ENCODE measurements at regions not wholly inside any gene's neighbourhood (a gene's known extent, or its start where the extent isn't known, plus 50 kb on each side); places are given as distances from the start of the nearest gene placed in this dataset.
A peak's percentile ranks its signal among the peaks of the same experiment; 100 is the strongest.

- Histone ChIP-seq H3K9me2 (replicated peaks; ENCODE audit: low read depth, low read length) (no peaks in the 10 kb centered on the region), H2AFZ (ENCODE audit: low read length) (no peak overlapping the region), H3K36me3 (ENCODE audit: insufficient read depth, low read length) (no peaks in the 10 kb centered on the region), H3K79me2 (ENCODE audit: insufficient read depth, low read length) (no peaks in the 10 kb centered on the region), H3K27me3 (ENCODE audit: insufficient read depth, low read length, poor library complexity, severe bottlenecking) (no peaks in the 10 kb centered on the region), H4K20me1 (ENCODE audit: insufficient read depth, low read length, poor library complexity, severe bottlenecking) (no peaks in the 10 kb centered on the region), H3K4me2 (ENCODE audit: low read depth, low read length, poor library complexity, severe bottlenecking) (no peak overlapping the region), H3F3A (ENCODE audit: low read depth) (peaks cover 4% of the 10 kb centered on the region; the same call in 1 of the 2 replicates), H3K9ac (ENCODE audit: low read depth, low read length, poor library complexity, severe bottlenecking) (peak overlapping the region; percentile 2), H3K4me1 (ENCODE audit: insufficient read depth, low read length, poor library complexity, severe bottlenecking) (peaks cover 79% of the 10 kb centered on the region), H3K4me3 (ENCODE audit: low read length, poor library complexity, severe bottlenecking) (no peak overlapping the region), H3K9me3 (ENCODE audit: insufficient read depth, low read depth, low read length) (no peaks in the 10 kb centered on the region)
- TF ChIP-seq CTCF (conservative IDR thresholded peaks at IDR 0.05; ENCODE audit: low read length) (no peak), EZH2phosphoT487 (IDR thresholded peaks at IDR 0.05; ENCODE audit: borderline replicate concordance) (no peak)
Measured at GRCh38 chr2:55115761-55116597, 65.7 kb upstream of the RTN4 start.

GRCh38 chr2:55114597-55114996 is 64.3 kb upstream of the RTN4 start:
- Histone ChIP-seq H3K4me2 (ENCODE audit: low read depth, low read length, poor library complexity, severe bottlenecking) (no peak overlapping the region), H3K4me1 (ENCODE audit: insufficient read depth, low read length, poor library complexity, severe bottlenecking) (peaks cover 66% of the 10 kb centered on the region), H3K4me3 (ENCODE audit: low read length, poor library complexity, severe bottlenecking) (no peak overlapping the region), H3K79me2 (ENCODE audit: insufficient read depth, low read length) (no peaks in the 10 kb centered on the region), H3F3A (ENCODE audit: low read depth) (peaks cover 4% of the 10 kb centered on the region; the same call in 1 of the 2 replicates), H3K27me3 (ENCODE audit: insufficient read depth, low read length, poor library complexity, severe bottlenecking) (no peaks in the 10 kb centered on the region), H3K9ac (ENCODE audit: low read depth, low read length, poor library complexity, severe bottlenecking) (no peak overlapping the region), H3K36me3 (ENCODE audit: insufficient read depth, low read length) (no peaks in the 10 kb centered on the region), H2AFZ (ENCODE audit: low read length) (no peak overlapping the region), H4K20me1 (ENCODE audit: insufficient read depth, low read length, poor library complexity, severe bottlenecking) (no peaks in the 10 kb centered on the region), H3K9me2 (replicated peaks; ENCODE audit: low read depth, low read length) (no peaks in the 10 kb centered on the region), H3K9me3 (ENCODE audit: insufficient read depth, low read depth, low read length) (no peaks in the 10 kb centered on the region)
- TF ChIP-seq CTCF (conservative IDR thresholded peaks at IDR 0.05; ENCODE audit: low read length): no peak
- TF ChIP-seq EZH2phosphoT487 (IDR thresholded peaks at IDR 0.05; ENCODE audit: borderline replicate concordance): no peak

DNA sequence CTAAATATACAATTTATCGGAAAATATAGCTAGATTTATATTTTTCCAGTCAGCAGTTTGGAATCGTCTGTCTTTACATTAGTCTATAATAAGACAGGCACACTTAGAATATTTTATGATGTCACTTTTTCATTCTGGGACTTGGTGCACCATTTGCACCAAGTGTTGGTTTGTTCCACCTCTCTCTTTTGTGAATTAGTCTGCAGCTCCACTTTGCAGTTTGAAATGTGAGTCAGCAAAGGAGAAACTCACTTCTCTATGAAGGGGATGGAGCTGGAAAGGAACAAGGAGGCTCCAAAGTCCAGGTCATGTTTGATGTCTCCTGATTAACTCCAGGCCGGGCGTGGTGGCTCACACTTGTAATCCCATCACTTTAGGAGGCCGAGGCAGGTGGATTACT is 63.8 kb upstream of the RTN4 start:
- Histone ChIP-seq H2AFZ (ENCODE audit: low read length) (no peak overlapping the region), H3K36me3 (ENCODE audit: insufficient read depth, low read length) (no peaks in the 10 kb centered on the region), H4K20me1 (ENCODE audit: insufficient read depth, low read length, poor library complexity, severe bottlenecking) (no peaks in the 10 kb centered on the region), H3K27me3 (ENCODE audit: insufficient read depth, low read length, poor library complexity, severe bottlenecking) (no peaks in the 10 kb centered on the region), H3K4me3 (ENCODE audit: low read length, poor library complexity, severe bottlenecking) (no peak overlapping the region), H3K9ac (ENCODE audit: low read depth, low read length, poor library complexity, severe bottlenecking) (peak overlapping the region; percentile 76), H3K4me1 (ENCODE audit: insufficient read depth, low read length, poor library complexity, severe bottlenecking) (peaks cover 61% of the 10 kb centered on the region), H3F3A (ENCODE audit: low read depth) (peaks cover 4% of the 10 kb centered on the region; the same call in 1 of the 2 replicates), H3K4me2 (ENCODE audit: low read depth, low read length, poor library complexity, severe bottlenecking) (no peak overlapping the region), H3K79me2 (ENCODE audit: insufficient read depth, low read length) (no peaks in the 10 kb centered on the region), H3K9me3 (ENCODE audit: insufficient read depth, low read depth, low read length) (no peaks in the 10 kb centered on the region), H3K9me2 (replicated peaks; ENCODE audit: low read depth, low read length) (no peaks in the 10 kb centered on the region)
- TF ChIP-seq EZH2phosphoT487 (IDR thresholded peaks at IDR 0.05; ENCODE audit: borderline replicate concordance): no peak
- TF ChIP-seq CTCF (conservative IDR thresholded peaks at IDR 0.05; ENCODE audit: low read length): no peak
